ENCODE measurements at regions not wholly inside any gene's neighbourhood (a gene's known extent, or its start where the extent isn't known, plus 50 kb on each side); places are given as distances from the start of the nearest gene placed in this dataset.

DNA sequence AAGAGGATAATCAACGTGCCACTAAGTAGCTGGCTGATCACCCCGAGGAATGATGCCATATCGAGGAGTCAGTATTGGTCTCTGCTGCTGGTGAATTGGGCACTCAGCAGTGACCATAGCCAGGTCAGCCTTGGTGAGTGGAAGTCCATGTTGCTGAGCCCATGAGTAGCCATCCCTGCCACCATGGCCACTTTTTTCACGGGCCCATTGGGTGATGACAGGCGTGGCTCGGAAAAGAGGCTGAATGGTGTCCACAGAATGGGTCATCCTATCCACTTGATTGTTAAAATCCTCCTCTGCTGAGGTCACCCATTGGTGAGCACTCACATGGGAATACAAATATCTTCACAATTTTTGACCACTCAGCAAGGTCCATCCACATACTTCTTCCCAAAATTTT is 114.4 kb downstream of the UBE2NL start:
- TF ChIP-seq CTCF (IDR thresholded peaks at IDR 0.05) (no peak), EP300 (IDR thresholded peaks at IDR 0.05) (no peak), POLR2A (IDR thresholded peaks at IDR 0.05) (no peak)
